ENCODE measurements at regions not wholly inside any gene's neighbourhood (a gene's known extent, or its start where the extent isn't known, plus 50 kb on each side); places are given as distances from the start of the nearest gene placed in this dataset.

DNA sequence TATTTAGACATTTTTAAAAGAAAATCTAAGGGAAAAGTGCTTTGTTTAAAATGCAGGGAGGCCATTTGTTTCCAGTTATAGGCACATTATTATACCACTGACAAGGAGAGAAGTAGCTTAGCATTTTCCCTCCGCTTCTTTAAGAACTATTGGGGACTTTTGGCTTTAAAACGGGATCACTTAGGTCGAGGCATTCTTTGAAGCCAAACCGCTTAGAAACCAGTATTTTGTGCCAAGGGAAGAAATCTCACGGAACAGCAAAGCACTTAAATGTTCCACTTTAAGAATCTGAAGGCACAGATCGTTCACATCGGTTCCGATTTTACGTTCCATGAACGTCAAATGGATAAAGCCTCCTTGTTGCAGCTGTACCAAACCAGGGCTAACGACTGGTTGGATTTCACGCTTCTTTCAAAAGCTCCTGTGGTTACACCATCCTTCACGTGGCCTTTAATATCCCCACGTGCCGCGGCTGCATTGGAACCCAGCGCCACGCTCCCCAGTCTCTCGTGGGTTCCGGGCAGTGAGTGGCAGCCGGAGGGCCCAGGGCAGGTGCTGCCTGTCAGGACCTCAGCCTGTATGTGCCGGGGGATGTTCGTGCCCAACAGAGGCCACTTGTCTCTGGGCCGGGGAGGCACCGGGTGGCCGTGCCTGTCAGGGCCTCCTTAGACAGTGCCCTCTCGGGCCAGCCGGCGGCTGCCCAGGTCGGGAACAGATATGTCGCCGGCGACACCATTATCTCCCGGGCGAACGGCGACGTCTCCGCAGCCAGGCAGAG lies 195.4 kb downstream of the KIF26A start:
- peaks cover 2 to 4% of the 10 kb centered on the region in 2 donors for H3K9me3 ChIP-seq (ENCODE audit: control insufficient read depth in 2 of 2, low read length in 2 of 2)
- no peaks in the 10 kb centered on the region for H3K4me1 ChIP-seq (ENCODE audit: control insufficient read depth in 2 of 2, insufficient read depth in 2 of 2, low read length in 2 of 2)
- no peak overlapping the region for H3K9ac ChIP-seq (ENCODE audit: low read depth in 1 of 2, low read length in 2 of 2)
- no peaks in the 10 kb centered on the region for H3K36me3 ChIP-seq (ENCODE audit: control insufficient read depth in 2 of 2, insufficient read depth in 2 of 2, low read length in 2 of 2)
- no peaks in the 10 kb centered on the region for H3K27me3 ChIP-seq (ENCODE audit: control insufficient read depth in 2 of 2, insufficient read depth in 2 of 2, low read length in 2 of 2)
- H3K4me3 ChIP-seq (ENCODE audit: low read length in 2 of 2), result no peak overlapping the region
- H3K27ac ChIP-seq (ENCODE audit: low read depth in 2 of 2, low read length in 2 of 2), result no peak overlapping the region

DNA sequence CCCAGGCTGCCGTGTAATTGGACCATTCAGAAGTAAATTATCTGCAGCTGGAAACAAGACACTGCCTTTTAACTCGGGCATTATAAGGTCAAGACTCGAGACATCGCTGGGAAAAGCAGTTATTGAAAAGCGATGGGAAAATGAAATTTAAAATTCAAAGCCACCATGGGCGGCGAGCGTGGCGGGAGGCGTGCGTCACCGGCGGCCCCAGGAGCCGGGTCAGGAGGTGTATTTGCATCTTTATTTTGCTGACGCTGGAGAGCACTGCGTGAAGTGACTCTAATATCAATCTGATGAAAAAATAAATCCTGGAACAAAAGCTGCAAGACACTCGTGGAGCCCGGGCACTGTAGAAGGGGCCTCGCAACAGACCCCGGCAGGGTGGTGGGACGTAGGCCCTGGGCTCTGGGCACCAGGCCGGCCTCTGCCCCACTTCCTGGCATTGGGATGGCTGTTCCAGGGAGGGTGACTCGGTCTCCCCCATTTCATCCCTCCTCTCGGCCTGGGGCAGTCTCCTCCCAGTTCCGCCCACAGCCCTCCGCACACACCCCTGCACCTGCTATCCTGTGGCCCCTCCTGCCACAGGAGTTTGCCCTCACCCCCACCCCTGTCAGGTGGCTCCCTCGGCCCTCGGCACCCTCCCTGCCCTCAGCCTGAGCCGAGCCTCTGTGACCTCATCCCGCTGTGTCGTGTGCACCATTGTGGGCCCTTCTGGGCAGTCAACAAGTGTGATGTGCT lies 196.2 kb downstream of the KIF26A start:
- no peak overlapping the region for H3K9ac ChIP-seq (ENCODE audit: low read depth in 1 of 2, low read length in 2 of 2)
- no peaks in the 10 kb centered on the region for H3K27me3 ChIP-seq (ENCODE audit: control insufficient read depth in 2 of 2, insufficient read depth in 2 of 2, low read length in 2 of 2)
- H3K4me3 ChIP-seq (ENCODE audit: low read length in 2 of 2), result no peak overlapping the region
- no peaks in the 10 kb centered on the region for H3K36me3 ChIP-seq (ENCODE audit: control insufficient read depth in 2 of 2, insufficient read depth in 2 of 2, low read length in 2 of 2)
- H3K4me1 ChIP-seq (ENCODE audit: control insufficient read depth in 2 of 2, insufficient read depth in 2 of 2, low read length in 2 of 2), result no peaks in the 10 kb centered on the region
- no peak overlapping the region for H3K27ac ChIP-seq (ENCODE audit: low read depth in 2 of 2, low read length in 2 of 2)
- H3K9me3 ChIP-seq (ENCODE audit: control insufficient read depth in 2 of 2, low read length in 2 of 2), result peaks cover under 1 to 4% of the 10 kb centered on the region in 2 donors

DNA sequence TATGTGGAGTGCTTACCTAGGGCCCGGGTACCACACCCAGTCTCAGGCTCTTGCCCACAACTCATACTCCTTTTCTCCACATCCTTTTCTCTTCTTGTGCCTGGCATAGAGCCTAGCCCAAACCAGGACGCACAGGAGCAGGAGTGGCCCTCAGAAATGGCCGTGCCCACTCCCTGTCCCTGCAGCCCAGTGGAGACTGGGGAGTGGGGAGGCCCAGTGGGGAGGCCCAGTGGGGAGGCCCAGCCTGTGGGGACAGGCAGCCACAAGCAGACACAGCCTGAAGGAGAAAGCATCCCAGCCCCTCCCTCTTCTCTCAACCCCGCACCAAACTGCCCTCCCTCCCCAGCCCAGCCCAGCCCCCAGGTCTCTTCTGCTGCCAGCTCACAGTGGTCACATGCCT lies 196.8 kb downstream of the KIF26A start:
- Histone ChIP-seq H3K4me1 (ENCODE audit: control insufficient read depth in 2 of 2, insufficient read depth in 2 of 2, low read length in 2 of 2) (no peaks in the 10 kb centered on the region), H3K9ac (ENCODE audit: low read depth in 1 of 2, low read length in 2 of 2) (no peak overlapping the region), H3K27ac (ENCODE audit: low read depth in 2 of 2, low read length in 2 of 2) (no peak overlapping the region), H3K27me3 (ENCODE audit: control insufficient read depth in 2 of 2, insufficient read depth in 2 of 2, low read length in 2 of 2) (no peaks in the 10 kb centered on the region), H3K36me3 (ENCODE audit: control insufficient read depth in 2 of 2, insufficient read depth in 2 of 2, low read length in 2 of 2) (no peaks in the 10 kb centered on the region), H3K9me3 (ENCODE audit: control insufficient read depth in 2 of 2, low read length in 2 of 2) (no peaks in the 10 kb centered on the region), H3K4me3 (ENCODE audit: low read length in 2 of 2) (no peak overlapping the region)

DNA sequence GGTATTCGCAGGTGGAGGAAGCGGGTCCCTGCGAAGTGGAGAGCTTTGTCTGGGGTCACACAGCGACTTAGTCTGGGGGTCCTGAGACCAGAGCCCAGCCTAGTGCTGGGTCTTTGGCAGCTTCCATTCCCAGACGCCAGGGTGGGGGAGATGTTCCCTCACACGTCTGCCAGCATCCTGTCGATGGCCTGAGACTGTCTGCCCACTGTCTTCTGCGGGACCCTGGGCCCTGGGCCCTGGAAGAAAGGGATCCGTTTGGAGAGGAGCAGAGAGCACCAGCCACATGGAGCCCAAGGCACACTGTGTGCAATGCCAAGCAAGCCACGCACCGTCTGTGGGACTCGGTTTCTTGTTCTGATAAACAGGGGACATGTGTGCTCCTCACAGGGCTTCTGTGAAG lies 197.2 kb downstream of the KIF26A start:
- no peak overlapping the region for H3K9ac ChIP-seq (ENCODE audit: low read depth in 1 of 2, low read length in 2 of 2)
- no peaks in the 10 kb centered on the region for H3K27me3 ChIP-seq (ENCODE audit: control insufficient read depth in 2 of 2, insufficient read depth in 2 of 2, low read length in 2 of 2)
- no peaks in the 10 kb centered on the region for H3K9me3 ChIP-seq (ENCODE audit: control insufficient read depth in 2 of 2, low read length in 2 of 2)
- no peaks in the 10 kb centered on the region for H3K36me3 ChIP-seq (ENCODE audit: control insufficient read depth in 2 of 2, insufficient read depth in 2 of 2, low read length in 2 of 2)
- no peak overlapping the region for H3K27ac ChIP-seq (ENCODE audit: low read depth in 2 of 2, low read length in 2 of 2)
- no peaks in the 10 kb centered on the region for H3K4me1 ChIP-seq (ENCODE audit: control insufficient read depth in 2 of 2, insufficient read depth in 2 of 2, low read length in 2 of 2)
- no peak overlapping the region for H3K4me3 ChIP-seq (ENCODE audit: low read length in 2 of 2)

DNA sequence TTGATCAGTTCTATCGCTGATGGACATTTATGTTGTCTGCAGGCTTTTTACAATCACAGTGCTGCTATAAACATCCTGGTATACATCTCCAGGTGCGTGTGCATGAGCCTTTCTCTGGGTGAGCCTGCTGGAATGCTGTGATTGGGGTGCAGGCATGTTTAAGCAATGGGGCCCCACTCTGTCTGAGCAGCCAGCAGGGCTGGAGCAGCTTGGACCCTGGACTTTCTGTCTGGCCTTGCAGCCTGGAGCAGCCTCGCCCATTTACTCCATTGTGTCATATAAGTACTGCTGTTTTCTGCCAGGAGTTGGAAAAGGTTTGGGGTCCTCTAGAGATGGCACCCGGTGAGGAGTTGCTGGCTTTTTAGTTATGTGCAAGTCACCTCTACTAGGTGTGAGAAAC lies 199.0 kb downstream of the KIF26A start:
- H3K4me3 ChIP-seq (ENCODE audit: low read length in 2 of 2), result no peak overlapping the region
- no peaks in the 10 kb centered on the region for H3K36me3 ChIP-seq (ENCODE audit: control insufficient read depth in 2 of 2, insufficient read depth in 2 of 2, low read length in 2 of 2)
- H3K4me1 ChIP-seq (ENCODE audit: control insufficient read depth in 2 of 2, insufficient read depth in 2 of 2, low read length in 2 of 2), result peaks cover 2% of the 10 kb centered on the region in 2 donors
- H3K27ac ChIP-seq (ENCODE audit: low read depth in 2 of 2, low read length in 2 of 2), result no peak overlapping the region
- no peak overlapping the region for H3K9ac ChIP-seq (ENCODE audit: low read depth in 1 of 2, low read length in 2 of 2)
- H3K27me3 ChIP-seq (ENCODE audit: control insufficient read depth in 2 of 2, insufficient read depth in 2 of 2, low read length in 2 of 2), result peaks cover 0 to 3% of the 10 kb centered on the region in 2 donors
- no peaks in the 10 kb centered on the region for H3K9me3 ChIP-seq (ENCODE audit: control insufficient read depth in 2 of 2, low read length in 2 of 2)

DNA sequence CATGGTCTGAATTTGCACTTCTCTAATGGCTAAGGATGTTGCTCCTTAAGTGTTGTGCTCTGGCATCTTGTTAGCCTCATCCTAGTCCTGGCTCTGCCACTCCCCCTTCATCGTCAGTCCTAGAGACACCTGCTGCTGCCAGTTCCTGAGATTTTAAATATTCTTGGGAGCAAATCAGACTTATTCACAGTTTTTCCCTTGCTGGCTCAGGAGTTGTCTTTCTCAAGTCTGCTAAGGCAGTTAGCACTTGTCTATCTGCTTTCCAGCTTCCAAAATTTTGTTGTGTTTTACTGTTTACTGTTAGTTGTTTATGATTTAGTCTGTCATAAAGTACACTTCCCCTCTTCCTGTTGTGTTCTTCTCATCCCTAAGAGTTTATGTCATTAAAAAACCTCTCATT lies 201.0 kb downstream of the KIF26A start:
- Histone ChIP-seq H3K4me1 (ENCODE audit: control insufficient read depth in 2 of 2, insufficient read depth in 2 of 2, low read length in 2 of 2) (peaks cover 6 to 7% of the 10 kb centered on the region in 2 donors), H3K27ac (ENCODE audit: low read depth in 2 of 2, low read length in 2 of 2) (no peak overlapping the region), H3K9ac (ENCODE audit: low read depth in 1 of 2, low read length in 2 of 2) (no peak overlapping the region), H3K27me3 (ENCODE audit: control insufficient read depth in 2 of 2, insufficient read depth in 2 of 2, low read length in 2 of 2) (peaks cover 0 to 3% of the 10 kb centered on the region in 2 donors), H3K36me3 (ENCODE audit: control insufficient read depth in 2 of 2, insufficient read depth in 2 of 2, low read length in 2 of 2) (no peaks in the 10 kb centered on the region), H3K9me3 (ENCODE audit: control insufficient read depth in 2 of 2, low read length in 2 of 2) (no peaks in the 10 kb centered on the region), H3K4me3 (ENCODE audit: low read length in 2 of 2) (no peak overlapping the region)

DNA sequence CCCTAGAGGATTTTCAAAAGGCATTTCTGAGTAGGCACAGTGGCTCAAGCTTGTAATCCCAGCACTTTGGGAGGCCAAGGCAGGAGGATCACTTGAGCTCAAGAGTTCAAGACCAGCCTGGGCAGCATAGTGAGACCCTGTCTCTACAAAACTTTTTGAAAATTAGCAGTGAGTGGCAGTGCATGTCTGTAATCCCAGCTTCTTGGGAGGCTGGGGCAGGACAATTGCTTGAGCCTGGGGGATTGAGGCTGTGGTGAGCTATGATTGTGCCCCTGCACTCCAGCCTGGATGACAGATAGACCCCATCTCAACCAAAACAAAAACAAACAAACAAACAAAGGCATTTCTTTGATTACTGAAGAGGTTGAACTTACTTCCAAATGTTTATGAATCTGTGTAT lies 201.4 kb downstream of the KIF26A start:
- H3K4me3 ChIP-seq (ENCODE audit: low read length in 2 of 2), result no peak overlapping the region
- H3K27ac ChIP-seq (ENCODE audit: low read depth in 2 of 2, low read length in 2 of 2), result no peak overlapping the region
- H3K36me3 ChIP-seq (ENCODE audit: control insufficient read depth in 2 of 2, insufficient read depth in 2 of 2, low read length in 2 of 2), result no peaks in the 10 kb centered on the region
- peaks cover 6 to 7% of the 10 kb centered on the region in 2 donors for H3K4me1 ChIP-seq (ENCODE audit: control insufficient read depth in 2 of 2, insufficient read depth in 2 of 2, low read length in 2 of 2)
- H3K9me3 ChIP-seq (ENCODE audit: control insufficient read depth in 2 of 2, low read length in 2 of 2), result no peaks in the 10 kb centered on the region
- H3K27me3 ChIP-seq (ENCODE audit: control insufficient read depth in 2 of 2, insufficient read depth in 2 of 2, low read length in 2 of 2), result peaks cover 0 to 3% of the 10 kb centered on the region in 2 donors
- no peak overlapping the region for H3K9ac ChIP-seq (ENCODE audit: low read depth in 1 of 2, low read length in 2 of 2)

DNA sequence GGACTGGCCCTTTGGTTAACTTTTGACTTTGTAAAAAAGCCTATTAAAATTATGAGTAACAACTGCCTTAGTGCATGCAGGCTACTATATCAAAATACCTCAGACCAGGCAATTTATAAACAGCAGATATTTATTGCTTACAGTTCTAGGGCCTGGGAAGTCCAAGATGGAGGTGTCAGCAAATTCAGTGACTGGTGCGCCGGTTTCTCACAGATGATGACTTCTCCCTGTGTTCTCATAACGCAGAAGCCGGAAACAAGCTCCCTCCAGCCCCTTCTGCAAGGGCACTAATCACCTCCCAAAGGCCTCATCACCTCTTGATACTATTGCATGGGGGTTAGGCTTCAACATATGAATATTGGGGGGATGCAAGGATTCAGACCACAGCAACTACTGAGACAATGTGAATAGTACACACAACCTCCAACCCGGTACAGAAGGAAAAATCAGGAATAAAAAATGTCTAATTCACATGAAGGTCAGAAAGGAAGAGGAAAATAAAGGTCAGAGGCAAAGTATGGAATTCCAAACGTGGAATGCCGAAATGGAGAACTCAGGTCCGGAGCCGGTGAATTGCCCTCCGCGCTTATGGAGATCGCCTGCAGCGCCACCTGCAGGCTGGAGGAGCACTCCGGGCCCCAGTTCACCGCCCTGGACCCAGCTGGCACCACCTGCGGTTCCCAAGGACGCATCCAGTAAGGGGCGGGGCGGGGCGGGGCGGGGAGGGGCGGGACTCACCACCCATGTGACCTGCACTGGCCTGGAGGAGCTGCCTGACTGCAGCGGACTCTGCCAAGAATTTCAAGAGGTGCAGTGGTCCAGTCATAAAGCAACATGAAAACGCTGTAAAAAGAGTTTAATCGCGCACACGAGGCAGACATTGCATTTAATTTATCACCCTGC lies 203.4 kb downstream of the KIF26A start:
- H3K9ac ChIP-seq (ENCODE audit: low read depth in 1 of 2, low read length in 2 of 2), result no peak overlapping the region
- no peaks in the 10 kb centered on the region for H3K9me3 ChIP-seq (ENCODE audit: control insufficient read depth in 2 of 2, low read length in 2 of 2)
- no peaks in the 10 kb centered on the region for H3K36me3 ChIP-seq (ENCODE audit: control insufficient read depth in 2 of 2, insufficient read depth in 2 of 2, low read length in 2 of 2)
- peaks cover 0 to 3% of the 10 kb centered on the region in 2 donors for H3K27me3 ChIP-seq (ENCODE audit: control insufficient read depth in 2 of 2, insufficient read depth in 2 of 2, low read length in 2 of 2)
- H3K4me3 ChIP-seq (ENCODE audit: low read length in 2 of 2), result peak overlapping the region; percentile 50 to 67
- peaks cover 6 to 7% of the 10 kb centered on the region in 2 donors for H3K4me1 ChIP-seq (ENCODE audit: control insufficient read depth in 2 of 2, insufficient read depth in 2 of 2, low read length in 2 of 2)
- no peak overlapping the region for H3K27ac ChIP-seq (ENCODE audit: low read depth in 2 of 2, low read length in 2 of 2)

DNA sequence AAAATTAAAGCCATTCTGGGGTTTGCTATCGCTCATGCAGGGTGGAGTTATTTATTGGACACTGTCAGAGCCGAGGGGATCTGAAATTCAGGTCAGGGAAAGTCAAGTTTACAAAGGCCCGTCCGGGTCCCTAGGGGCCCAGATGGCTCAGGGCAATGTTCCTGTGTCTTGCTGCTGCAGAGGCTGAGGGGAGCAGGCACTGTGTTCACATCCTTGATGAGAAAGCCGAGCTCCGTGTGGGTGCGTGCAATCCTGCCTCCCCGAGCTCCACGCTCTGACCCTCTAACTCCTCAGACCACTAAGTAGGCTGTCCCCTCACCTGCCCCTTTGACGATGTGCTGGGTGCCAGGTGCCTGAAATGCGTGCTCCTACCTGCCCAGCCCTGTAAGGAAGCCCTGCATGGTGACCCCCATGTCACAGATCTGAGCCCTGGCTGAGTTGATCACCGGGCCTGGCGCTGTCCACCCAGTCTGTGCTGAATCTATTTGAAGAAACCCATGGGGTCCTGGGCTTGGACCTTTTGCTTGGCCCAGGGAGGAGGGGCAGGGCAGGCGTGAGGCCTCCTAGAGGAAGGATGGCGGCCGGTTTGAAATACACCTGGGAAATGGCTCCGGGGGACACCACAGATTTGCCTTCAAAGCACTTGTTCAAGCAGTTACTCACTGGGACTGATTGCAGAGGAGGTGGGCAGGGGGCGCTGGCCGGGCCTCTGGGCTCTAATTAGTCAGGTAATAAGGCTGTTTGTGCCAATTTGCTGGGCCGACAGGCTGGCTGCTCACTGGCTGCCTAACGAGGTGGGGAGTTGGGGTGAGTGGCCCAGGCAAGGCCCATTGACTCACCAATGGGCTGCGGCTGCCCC lies 204.3 kb downstream of the KIF26A start:
- H3K4me1 ChIP-seq (ENCODE audit: control insufficient read depth in 2 of 2, insufficient read depth in 2 of 2, low read length in 2 of 2), result peaks cover 6 to 7% of the 10 kb centered on the region in 2 donors

More for the DNA sequence above, 204.3 kb downstream of the KIF26A start:
- H3K27ac ChIP-seq (ENCODE audit: low read depth in 2 of 2, low read length in 2 of 2), result no peak overlapping the region
- H3K9me3 ChIP-seq (ENCODE audit: control insufficient read depth in 2 of 2, low read length in 2 of 2), result no peaks in the 10 kb centered on the region
- H3K9ac ChIP-seq (ENCODE audit: low read depth in 1 of 2, low read length in 2 of 2), result no peak overlapping the region
- H3K4me3 ChIP-seq (ENCODE audit: low read length in 2 of 2), result peak overlapping the region in 1 of 2 donors; percentile 31
- peaks cover 0 to 3% of the 10 kb centered on the region in 2 donors for H3K27me3 ChIP-seq (ENCODE audit: control insufficient read depth in 2 of 2, insufficient read depth in 2 of 2, low read length in 2 of 2)
- no peaks in the 10 kb centered on the region for H3K36me3 ChIP-seq (ENCODE audit: control insufficient read depth in 2 of 2, insufficient read depth in 2 of 2, low read length in 2 of 2)
